WI38 (cell line): ENCODE measurements at regions not wholly inside any gene's neighbourhood (a gene's known extent, or its start where the extent isn't known, plus 50 kb on each side); places are given as distances from the start of the nearest gene placed in this dataset.
A peak's percentile ranks its signal among the peaks of the same experiment; 100 is the strongest.

Source experiments
- H3K4me3 ChIP-seq: 2 replicates; pipeline ENCODE4 v1.5.1; 2011; ENCODE audit warnings: low read depth, mild to moderate bottlenecking, control low read depth, low read length
- TF ChIP-seq, protein P1 (sequence below): IDR thresholded peaks from 2 replicates; pipeline ENCODE4 v1.5.1; 2012; ENCODE audit warnings: low read depth, mild to moderate bottlenecking, control low read depth, low read length

- H3K4me3 ChIP-seq: no peak overlapping the region
- TF ChIP-seq, protein P1, sequence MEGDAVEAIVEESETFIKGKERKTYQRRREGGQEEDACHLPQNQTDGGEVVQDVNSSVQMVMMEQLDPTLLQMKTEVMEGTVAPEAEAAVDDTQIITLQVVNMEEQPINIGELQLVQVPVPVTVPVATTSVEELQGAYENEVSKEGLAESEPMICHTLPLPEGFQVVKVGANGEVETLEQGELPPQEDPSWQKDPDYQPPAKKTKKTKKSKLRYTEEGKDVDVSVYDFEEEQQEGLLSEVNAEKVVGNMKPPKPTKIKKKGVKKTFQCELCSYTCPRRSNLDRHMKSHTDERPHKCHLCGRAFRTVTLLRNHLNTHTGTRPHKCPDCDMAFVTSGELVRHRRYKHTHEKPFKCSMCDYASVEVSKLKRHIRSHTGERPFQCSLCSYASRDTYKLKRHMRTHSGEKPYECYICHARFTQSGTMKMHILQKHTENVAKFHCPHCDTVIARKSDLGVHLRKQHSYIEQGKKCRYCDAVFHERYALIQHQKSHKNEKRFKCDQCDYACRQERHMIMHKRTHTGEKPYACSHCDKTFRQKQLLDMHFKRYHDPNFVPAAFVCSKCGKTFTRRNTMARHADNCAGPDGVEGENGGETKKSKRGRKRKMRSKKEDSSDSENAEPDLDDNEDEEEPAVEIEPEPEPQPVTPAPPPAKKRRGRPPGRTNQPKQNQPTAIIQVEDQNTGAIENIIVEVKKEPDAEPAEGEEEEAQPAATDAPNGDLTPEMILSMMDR: no peak
These were observed 154.2 kb upstream of the TBL1X start for GRCh38 chrX:9310616-9311015.

DNA sequence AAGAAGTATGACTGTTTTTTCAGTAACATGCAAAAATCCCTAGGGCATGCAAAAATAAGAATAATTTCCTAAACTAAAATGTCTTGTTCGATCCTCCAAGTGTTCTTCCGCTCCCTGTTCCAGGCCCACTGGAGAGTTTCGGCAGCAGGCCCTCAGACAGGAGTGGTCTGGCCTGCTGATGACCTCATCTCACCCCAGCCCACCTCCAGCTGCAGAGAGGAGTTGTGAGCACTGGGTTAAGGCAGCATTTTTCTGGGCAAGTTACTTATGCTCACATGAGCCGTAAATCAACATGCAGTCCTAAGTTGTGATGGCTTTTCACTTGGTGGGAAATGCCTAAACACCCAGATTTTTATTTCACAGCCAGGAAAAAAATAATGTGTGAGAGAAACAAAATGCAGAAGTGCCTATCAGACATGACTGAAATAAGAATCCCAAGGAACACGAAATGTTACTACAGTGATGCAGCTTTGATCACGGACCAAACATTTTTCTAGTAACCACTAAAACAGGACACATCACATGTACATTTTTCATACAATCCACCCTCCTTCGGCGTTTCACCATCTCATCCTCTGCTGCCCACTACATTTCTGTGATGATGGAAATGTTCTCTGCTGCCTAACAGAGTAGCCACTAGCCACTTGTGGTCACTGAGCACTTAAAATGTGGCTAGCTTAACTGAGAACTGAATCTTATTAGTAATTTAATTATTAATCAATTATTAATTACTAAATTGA is 153.3 kb upstream of the TBL1X start:
- TF ChIP-seq, protein P1: no peak
- H3K4me3 ChIP-seq: no peak overlapping the region

DNA sequence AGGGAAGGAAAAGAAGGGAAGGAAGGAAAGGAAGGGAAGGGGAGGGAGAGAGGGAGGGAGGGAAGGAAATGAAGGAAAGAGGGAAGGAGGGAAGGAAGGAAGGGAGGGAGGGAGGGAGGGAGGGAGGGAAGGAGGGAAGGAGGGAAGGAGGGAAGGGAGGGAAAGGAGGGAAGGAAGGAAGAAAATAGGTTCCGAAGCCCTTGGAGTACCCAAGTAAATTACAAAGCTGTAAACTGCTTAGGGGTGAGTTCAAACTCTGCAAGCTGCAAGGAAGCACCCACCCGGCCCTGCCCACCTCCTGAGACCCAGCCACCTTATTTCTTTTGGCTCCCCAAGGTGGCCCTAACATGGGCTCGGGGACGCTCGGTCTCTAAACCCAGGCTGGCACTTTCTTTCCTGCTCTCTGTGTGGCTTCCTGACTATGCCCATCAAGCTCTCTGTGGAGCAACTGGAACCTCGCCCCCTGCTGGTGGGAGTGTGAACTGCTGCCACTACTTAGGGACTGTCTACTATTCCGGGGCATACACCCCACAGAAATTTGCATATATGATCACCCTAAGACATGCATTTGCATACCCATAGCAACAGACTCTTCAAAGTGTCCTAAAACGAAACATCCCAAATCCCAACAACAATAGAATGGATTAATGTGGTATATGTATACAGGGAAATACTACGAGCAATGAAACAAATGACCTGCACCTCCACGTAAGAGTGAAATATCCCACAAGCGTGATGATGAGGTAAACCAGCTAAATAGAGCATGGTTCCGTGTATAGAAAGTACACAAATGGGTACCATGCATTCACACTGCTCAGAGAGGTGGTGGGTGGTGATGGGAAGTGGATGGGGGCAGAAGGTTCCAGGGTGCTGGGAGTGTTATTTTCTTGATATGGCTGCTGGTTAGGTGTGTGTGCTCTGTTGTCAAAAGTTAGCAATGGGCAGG is 151.7 kb upstream of the TBL1X start:
- TF ChIP-seq, protein P1: peak; percentile 68
- H3K4me3 ChIP-seq: no peak overlapping the region

DNA sequence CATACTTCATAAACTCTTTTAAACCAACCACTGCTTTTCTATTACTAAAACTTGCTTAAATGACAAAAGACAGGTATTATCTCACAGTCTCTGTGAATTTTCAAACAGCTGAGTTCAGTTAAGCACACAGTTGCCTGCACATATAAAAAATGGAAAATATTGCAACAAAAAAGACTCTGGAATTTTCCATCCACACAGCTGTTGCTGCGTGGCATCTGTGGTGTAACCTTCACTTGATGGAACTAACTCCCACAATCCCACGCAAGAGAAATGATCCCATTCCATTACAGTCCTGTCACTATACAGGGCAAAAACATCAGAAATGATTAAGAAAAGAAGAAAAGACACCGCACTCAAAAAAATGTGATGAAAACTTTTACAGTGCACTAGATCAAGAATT is 149.8 kb upstream of the TBL1X start:
- TF ChIP-seq, protein P1: no peak
- H3K4me3 ChIP-seq: no peak overlapping the region

DNA sequence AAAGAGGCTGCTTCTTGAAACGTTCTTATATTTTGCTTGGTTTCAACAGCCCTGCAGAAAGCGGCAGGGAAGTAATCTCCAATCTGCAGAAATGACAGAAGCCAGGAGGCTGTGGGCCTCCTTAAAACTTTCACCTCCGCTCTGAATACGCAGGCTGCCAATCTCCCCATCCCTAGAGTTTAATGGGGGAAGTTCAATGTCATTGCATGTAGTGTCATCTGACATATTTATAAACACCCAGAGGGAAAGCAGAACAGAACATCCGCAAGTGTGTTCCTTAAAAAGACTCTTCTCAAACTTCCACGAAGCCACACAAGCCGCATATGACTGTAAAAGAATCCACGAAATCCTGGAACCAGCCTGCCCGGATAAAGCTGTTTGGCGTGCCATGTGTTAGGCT is 148.8 kb upstream of the TBL1X start:
- TF ChIP-seq, protein P1: no peak
- no peak overlapping the region for H3K4me3 ChIP-seq

DNA sequence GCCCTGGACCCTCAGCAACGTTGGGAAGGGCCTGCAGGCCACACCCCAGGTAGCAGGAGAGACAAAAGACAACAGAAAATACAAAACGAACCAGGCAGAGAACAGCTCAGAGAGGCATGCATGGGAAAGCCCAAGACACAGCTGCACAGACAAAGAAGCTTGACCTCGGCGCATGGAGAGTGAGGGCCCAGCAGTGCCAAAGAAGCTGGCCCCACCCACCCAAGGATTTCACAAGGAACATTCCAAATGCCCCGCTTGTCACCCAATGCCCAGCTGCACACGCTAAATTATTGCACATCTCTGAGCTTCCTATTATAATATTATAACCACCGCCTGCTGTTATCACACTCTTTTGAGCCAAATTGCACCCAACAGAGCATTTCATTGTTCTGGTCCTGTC is 147.7 kb upstream of the TBL1X start:
- H3K4me3 ChIP-seq: no peak overlapping the region
- TF ChIP-seq, protein P1: no peak

GRCh38 chrX:9318213-9318612 is 146.6 kb upstream of the TBL1X start:
- TF ChIP-seq, protein P1: no peak
- no peak overlapping the region for H3K4me3 ChIP-seq
